ENCODE measurements at regions not wholly inside any gene's neighbourhood (a gene's known extent, or its start where the extent isn't known, plus 50 kb on each side); places are given as distances from the start of the nearest gene placed in this dataset.

DNA sequence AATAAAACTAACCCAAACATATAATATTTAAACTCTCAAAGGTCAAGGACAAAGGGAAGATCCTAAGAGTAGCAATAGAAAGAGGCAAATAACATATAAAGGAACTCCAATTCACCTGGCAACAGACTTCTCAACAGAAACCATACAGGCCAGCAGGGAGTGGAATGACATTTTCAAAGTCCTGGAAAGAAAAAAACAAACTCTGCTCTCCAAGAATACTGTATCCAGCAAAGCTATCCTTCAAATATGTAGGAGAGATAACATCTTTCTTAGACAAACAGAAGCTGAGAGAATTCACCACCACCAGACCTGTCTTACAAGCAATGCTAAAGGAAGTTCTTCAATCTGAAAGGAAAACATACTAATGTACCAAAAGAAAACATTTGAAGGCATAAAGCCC lies 51.5 kb upstream of the TMEM158 start:
- H3K27ac Mint-ChIP-seq: no peak overlapping the region
- H3K9me3 Mint-ChIP-seq: peaks cover 8 to 43% (median 12%) of the 10 kb centered on the region in 3 donors
- H3K27me3 Mint-ChIP-seq: peaks cover 14% of the 10 kb centered on the region
- no peaks in the 10 kb centered on the region for H3K4me1 Mint-ChIP-seq
- H3K36me3 Mint-ChIP-seq: peaks cover 6% of the 10 kb centered on the region
- H3K4me3 Mint-ChIP-seq: no peak overlapping the region

DNA sequence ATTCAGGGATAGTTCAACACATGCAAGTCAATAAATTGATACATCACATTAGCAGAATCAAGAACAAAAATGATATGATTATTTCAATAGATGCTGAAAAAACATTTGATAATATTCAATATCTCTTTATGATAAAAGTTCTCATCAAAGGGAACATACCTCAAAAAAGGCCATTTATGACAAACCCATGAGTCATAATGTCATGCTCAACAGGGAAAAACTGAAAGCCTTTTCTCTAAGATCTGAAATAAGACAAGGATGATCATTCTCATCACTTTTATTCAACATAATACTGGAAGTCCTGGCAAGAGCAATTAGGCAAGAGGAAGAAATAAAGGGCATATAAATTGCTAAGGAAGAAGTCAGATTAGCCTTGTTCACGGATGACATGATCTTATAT lies 54.1 kb upstream of the TMEM158 start:
- Mint-ChIP-seq H3K4me1 (peaks cover 0 to 2% (median 0%) of the 10 kb centered on the region in 3 donors), H3K9me3 (peaks cover 8 to 43% (median 12%) of the 10 kb centered on the region in 3 donors), H3K27me3 (peaks cover 11% of the 10 kb centered on the region), H3K36me3 (peaks cover 2% of the 10 kb centered on the region), H3K4me3 (no peak overlapping the region), H3K27ac (no peak overlapping the region)

DNA sequence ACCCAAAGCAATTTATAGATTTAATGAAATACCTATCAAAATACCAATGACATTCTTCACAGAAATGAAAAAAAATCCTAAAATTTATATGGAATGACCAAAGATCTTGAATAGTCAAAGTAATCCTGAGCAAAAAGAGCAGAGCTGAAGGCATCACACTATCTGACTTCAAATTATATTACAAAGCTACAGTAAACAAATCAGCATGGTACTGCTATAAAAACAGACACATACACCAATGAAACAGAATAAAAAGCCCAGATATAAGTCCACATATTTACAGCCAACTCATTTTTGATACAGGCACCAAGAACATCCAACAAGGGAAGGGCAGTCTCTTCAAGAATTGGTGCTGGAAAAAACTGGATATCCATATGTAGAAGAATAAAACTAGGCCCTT lies 54.9 kb upstream of the TMEM158 start:
- H3K27ac Mint-ChIP-seq: no peak overlapping the region

DNA sequence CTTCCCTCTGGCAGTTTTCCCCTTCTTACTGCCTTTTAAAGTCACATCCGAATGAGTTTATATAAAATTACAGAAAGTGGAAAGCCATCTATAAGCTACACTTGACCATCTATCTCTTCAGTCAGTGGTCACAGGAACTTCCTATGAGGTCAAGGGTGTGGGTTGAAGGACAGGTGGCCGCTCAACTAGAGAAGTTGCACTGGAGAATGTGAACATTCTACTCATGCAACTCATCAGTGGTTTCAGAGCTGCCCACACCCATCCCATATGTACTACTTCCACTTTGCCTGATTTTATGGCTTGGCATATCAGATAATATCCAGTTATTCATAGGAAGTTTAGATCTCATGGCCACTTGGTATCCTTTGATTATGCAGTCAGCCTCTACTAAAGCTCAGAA lies 57.4 kb upstream of the TMEM158 start:
- Mint-ChIP-seq H3K36me3 (no peaks in the 10 kb centered on the region), H3K27me3 (peaks cover 11% of the 10 kb centered on the region), H3K4me3 (no peak overlapping the region), H3K4me1 (peaks cover 0 to 2% (median 0%) of the 10 kb centered on the region in 3 donors), H3K27ac (no peak overlapping the region), H3K9me3 (peaks cover 4 to 26% (median 6%) of the 10 kb centered on the region in 3 donors)

More for the DNA sequence above, 54.9 kb upstream of the TMEM158 start:
- peaks cover 8 to 43% (median 12%) of the 10 kb centered on the region in 3 donors for H3K9me3 Mint-ChIP-seq
- H3K36me3 Mint-ChIP-seq: peaks cover 2% of the 10 kb centered on the region
- peaks cover 0 to 2% (median 0%) of the 10 kb centered on the region in 3 donors for H3K4me1 Mint-ChIP-seq
- peaks cover 8% of the 10 kb centered on the region for H3K27me3 Mint-ChIP-seq
- H3K4me3 Mint-ChIP-seq: no peak overlapping the region

DNA sequence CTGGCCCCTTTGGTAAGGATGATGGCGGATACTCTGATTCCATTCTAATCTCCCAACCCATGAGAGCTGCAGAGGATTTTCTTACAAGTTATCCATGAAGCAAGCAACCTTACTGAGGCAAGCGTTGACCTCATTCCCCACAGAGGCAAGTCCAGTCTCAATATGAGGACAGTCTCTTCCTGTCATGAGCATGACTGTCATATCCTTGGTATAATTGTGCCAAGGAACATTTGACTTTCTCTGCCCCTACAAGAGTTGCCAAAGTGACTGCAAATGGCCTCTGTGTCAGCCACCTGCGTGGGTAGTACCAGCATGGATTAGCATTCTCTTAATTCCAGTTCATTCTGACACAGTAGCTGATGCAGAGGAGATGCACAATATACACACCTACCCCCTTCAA lies 71.2 kb upstream of the TMEM158 start:
- H3K36me3 Mint-ChIP-seq: no peaks in the 10 kb centered on the region
- peak overlapping the region in 1 of 3 donors; percentile 40 for H3K27ac Mint-ChIP-seq
- H3K27me3 Mint-ChIP-seq: peaks cover 13% of the 10 kb centered on the region
- no peaks in the 10 kb centered on the region for H3K4me1 Mint-ChIP-seq
- no peak overlapping the region for H3K4me3 Mint-ChIP-seq
- H3K9me3 Mint-ChIP-seq: peaks cover 2 to 12% (median 4%) of the 10 kb centered on the region in 3 donors

DNA sequence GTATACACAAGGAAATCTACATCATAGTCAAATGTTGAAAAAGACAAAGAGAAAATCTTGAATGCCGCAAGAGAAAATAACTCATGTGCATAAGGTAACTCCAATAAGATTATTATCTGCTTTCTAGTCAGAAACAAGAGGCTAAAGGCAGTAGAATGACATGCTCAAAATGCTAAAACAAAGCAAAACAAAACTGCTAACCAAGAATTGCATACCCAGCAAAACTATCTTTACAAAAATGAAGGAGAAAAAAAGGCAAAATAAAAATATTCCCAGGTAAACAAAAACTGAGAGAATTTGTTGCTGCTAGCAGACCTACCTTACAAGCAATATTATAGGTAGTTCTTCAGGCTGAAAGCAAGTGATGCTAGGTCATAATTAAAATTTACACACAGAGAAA lies 76.4 kb upstream of the TMEM158 start:
- Mint-ChIP-seq H3K4me3 (no peak overlapping the region), H3K9me3 (peaks cover 7 to 15% (median 11%) of the 10 kb centered on the region in 3 donors), H3K4me1 (no peaks in the 10 kb centered on the region), H3K36me3 (peaks cover 1% of the 10 kb centered on the region), H3K27me3 (peaks cover 14% of the 10 kb centered on the region), H3K27ac (no peak overlapping the region)

DNA sequence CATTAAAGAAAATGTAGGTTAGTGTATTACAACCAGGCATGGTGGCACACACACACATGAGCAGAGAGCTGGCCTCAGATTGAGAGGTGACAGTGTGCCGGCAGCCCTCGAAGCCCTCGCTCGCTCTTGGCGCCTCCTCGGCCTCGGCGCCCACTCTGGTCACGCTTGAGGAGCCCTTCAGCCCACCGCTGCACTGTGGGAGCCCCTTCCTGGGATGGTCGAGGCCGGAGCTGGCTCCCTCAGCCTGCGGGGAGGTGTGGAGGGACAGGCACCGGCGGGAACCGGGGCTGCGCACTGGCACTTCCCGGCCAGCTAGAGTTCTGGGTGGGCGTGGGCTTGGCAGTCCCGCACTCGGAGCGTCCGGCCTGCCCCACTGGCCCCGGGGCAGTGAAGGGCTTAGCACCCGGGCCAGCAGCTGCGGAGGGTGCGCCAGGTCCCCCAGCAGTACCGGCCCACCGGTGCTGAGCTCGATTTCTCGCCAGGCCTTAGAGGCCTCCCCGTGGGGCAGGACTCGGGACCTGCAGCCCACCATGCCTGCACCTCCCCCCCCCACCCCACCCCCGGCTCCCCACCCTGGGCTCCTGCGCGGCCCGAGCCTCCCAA lies 80.4 kb upstream of the TMEM158 start:
- Mint-ChIP-seq H3K27me3 (peaks cover 8% of the 10 kb centered on the region), H3K4me3 (no peak overlapping the region), H3K9me3 (peaks cover 4 to 11% (median 5%) of the 10 kb centered on the region in 3 donors), H3K36me3 (peaks cover 1% of the 10 kb centered on the region), H3K4me1 (no peaks in the 10 kb centered on the region), H3K27ac (peak overlapping the region in 1 of 3 donors; percentile 69)

DNA sequence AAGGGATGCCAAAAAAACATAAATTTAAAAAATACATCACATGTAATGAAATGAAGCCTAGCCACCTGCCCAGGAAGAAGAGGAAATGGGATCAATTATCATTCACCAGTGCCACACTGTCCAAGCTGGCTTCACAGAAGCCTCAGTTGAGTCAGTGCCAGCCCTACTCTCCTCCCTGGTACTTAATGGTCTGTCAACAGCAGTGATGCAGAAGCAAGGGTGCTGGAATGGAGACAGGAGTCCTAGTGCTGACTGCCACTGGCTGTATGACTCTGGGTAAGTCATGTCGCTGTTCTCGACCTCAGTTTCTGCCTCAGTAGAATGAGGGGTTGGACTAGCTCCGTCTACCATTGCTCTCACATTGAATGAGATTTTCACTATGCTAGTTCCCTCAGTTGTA lies 78.5 kb upstream of the LARS2 start:
- no peaks in the 10 kb centered on the region for H3K4me1 Mint-ChIP-seq
- H3K9me3 Mint-ChIP-seq: peaks cover 0 to 3% (median 0%) of the 10 kb centered on the region in 3 donors
- peaks cover 16% of the 10 kb centered on the region for H3K27me3 Mint-ChIP-seq
- no peak overlapping the region for H3K4me3 Mint-ChIP-seq
- H3K27ac Mint-ChIP-seq: peak overlapping the region in 1 of 3 donors; percentile 23
- no peaks in the 10 kb centered on the region for H3K36me3 Mint-ChIP-seq

DNA sequence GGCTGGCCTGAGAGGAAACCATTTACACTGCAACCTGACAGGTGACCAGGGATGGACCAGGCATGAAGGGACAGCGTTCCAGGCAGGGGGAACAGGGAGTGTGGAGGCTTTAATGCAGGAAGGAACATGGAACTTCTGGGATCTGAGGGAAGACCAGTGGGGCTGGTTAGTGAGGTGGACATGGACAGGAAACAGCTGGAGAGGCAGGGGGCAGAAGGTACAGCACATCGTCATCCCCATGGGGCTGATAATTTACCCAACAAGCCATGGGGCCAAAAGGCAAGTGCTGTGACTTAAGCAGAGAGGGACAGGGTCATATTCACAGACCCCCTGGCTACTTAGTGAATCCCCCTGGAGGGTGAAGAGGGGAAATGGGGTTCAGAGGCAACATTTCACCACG lies 77.0 kb upstream of the LARS2 start:
- no peaks in the 10 kb centered on the region for H3K36me3 Mint-ChIP-seq
- no peak overlapping the region for H3K4me3 Mint-ChIP-seq
- no peaks in the 10 kb centered on the region for H3K4me1 Mint-ChIP-seq
- peaks cover 0 to 3% (median 0%) of the 10 kb centered on the region in 3 donors for H3K9me3 Mint-ChIP-seq
- H3K27me3 Mint-ChIP-seq: peaks cover 18% of the 10 kb centered on the region
- no peak overlapping the region for H3K27ac Mint-ChIP-seq

DNA sequence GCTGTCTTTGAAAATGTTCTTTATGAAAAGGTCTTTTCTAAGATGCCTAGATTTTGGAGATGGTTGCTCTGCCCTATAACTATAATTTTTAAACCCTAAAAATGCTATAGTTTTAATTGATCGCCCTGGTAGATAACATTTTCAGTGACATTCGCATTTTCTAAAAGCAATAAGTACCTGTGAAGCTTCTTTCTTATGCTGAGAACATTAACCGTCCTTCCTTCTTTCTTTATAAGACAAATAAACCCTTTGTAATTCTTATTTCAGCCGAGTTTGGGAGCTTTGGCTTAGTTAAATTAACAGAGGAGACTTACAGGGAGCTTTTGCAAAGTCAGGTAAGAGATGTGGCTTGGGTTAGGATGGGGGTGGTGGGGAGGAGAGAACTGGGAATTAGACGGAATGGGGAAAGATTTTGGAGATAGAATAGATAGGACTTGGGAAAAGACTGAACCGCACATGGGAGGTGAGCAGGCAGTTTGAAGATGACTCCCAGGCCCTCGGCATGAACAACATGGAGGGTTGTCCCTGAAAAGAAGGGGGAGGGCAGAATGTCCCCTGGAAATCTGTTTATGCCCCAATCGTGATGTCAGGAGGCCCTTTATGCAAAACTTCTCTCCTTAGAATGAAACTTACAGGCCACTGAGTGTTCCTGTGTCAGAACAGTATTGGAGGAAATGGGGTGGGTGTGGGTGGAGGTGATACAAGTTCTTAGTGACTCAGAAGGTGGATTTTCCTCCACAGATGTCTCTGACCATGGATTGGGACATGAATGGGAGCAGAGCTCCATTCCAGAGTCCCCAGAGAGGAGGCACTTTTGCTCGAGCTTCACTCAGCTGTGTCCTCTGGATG lies 76.2 kb upstream of the LARS2 start:
- Mint-ChIP-seq H3K36me3 (no peaks in the 10 kb centered on the region), H3K9me3 (peaks cover 0 to 2% (median 0%) of the 10 kb centered on the region in 3 donors), H3K4me3 (no peak overlapping the region), H3K27me3 (peaks cover 18% of the 10 kb centered on the region), H3K4me1 (no peaks in the 10 kb centered on the region), H3K27ac (no peak overlapping the region)

DNA sequence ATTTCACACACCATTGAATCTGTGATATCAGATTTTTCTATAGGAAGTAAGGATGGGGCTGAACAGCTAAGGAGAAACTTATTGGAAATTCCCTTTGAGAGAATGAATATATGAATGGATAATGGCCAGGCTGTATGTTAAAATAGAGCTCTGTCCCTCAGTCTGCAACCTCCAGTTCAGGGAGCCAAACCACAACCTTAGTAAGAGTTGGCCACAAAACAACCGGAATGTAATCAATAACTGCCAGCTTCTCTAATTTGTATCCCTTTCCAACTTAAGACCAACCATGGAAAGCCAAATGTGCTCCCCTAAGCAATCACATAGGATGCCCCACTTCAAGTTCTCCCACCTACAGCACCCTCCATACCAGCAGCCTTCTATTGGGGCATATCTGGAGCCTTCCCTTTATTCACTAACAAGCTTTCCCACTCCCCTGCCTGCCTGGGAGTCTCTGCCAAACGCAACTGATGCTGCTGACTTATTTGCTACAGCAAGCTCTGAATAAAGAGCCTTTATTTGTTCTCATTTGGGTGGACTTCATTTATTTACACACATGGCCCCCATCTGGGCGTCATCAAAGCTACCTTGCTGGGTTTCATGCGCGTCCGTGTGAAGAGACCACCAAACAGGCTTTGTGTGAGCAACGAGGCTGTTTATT lies 75.4 kb upstream of the LARS2 start:
- Mint-ChIP-seq H3K36me3 (peaks cover 1% of the 10 kb centered on the region), H3K4me1 (no peaks in the 10 kb centered on the region), H3K27ac (no peak overlapping the region), H3K9me3 (no peaks in the 10 kb centered on the region), H3K4me3 (no peak overlapping the region), H3K27me3 (peaks cover 18% of the 10 kb centered on the region)

DNA sequence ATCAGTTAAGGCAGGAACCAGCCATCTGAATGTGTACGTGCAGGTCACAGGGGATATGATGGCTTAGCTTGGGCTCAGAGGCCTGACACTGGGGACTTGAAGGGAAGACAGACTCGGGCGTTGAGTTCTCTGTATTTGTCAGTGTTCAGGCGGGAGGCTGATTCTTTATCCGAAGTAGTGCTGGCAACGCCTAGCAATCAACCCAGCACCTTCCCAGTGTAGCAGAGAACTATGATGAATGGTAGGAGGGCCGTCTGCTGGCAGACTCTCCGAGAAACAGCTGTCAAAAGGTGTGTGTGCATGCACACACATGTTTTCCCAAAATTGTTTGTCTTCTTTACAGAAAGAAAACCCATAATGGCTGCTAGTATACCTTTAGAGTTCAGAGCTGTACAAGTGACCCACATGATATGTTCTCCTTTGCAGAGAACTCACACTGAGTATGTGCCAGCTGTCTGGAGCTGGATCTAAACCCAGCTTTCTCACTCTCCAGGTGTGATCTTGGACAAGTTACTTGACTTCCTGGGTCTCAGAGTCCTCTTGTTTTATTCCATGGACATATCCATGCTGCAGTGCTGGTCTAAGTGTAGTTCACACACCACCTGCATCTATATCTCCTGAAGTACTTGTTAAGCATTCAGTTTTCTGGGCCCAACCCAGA lies 74.5 kb upstream of the LARS2 start:
- H3K27ac Mint-ChIP-seq: no peak overlapping the region
- H3K4me1 Mint-ChIP-seq: no peaks in the 10 kb centered on the region
- H3K36me3 Mint-ChIP-seq: peaks cover 1% of the 10 kb centered on the region
- peaks cover 18% of the 10 kb centered on the region for H3K27me3 Mint-ChIP-seq
- no peak overlapping the region for H3K4me3 Mint-ChIP-seq
- no peaks in the 10 kb centered on the region for H3K9me3 Mint-ChIP-seq

DNA sequence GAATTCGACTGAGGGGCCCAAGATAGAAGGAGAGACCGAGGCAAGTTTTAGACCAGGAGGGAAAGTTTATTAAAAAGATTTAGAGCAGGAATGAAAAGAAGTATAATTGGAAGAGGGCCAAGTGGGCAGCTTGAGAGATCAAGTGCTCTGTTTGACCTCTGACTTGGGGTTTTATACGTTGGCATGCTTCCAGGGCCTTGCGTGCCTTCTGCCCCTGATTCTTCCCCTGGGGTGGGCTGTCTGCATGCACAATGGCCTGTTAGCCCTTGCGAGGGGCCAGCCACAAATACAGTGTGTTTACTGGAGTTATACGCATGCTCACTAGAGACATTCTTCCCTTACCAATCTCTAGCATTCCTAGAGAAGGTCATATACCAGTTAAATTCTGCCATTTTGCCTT lies 70.7 kb upstream of the LARS2 start:
- Mint-ChIP-seq H3K4me3 (no peak overlapping the region), H3K27ac (no peak overlapping the region), H3K9me3 (no peaks in the 10 kb centered on the region), H3K27me3 (peaks cover 9% of the 10 kb centered on the region), H3K36me3 (peaks cover 1% of the 10 kb centered on the region), H3K4me1 (no peaks in the 10 kb centered on the region)

DNA sequence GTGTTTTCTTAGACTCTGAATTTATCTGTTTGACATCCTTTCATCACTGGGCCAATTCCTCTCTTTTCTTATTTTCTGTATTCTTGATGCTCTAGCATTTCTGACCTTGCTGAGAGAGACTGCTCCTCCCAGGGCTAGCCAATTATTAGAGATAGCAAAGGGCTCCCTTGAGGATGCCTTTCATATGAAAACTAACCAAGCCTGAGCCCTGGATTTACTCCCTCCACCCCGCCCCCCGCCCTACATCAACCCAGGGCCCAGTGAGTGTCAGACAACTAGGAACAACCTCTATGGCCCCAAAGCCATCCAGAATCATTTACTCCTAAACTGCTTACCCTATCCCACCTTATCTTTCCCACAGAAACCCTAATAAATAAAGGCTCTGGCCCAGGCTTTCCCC lies 69.7 kb upstream of the LARS2 start:
- Mint-ChIP-seq H3K9me3 (no peaks in the 10 kb centered on the region), H3K27me3 (peaks cover 6% of the 10 kb centered on the region), H3K4me3 (no peak overlapping the region), H3K4me1 (no peaks in the 10 kb centered on the region), H3K27ac (no peak overlapping the region), H3K36me3 (peaks cover 1% of the 10 kb centered on the region)
